Fibroblast of lung (primary cell): ENCODE measurements at regions not wholly inside any gene's neighbourhood (a gene's known extent, or its start where the extent isn't known, plus 50 kb on each side); places are given as distances from the start of the nearest gene placed in this dataset.
"Not testable (repeated sequence)": the region's sequence is repeated elsewhere in the genome, so short reads cannot be mapped to it uniquely, and the experiment has no call there.

Experiments used
- DNase-seq, 2 donors: peaks; one replicate each; pipeline versions ENCODE4 v3.0.0 to v3.0.0-alpha.2; 2010; ENCODE audit warnings: low read depth in 2 of 2
- H2AFZ ChIP-seq: 2 replicates; pipeline ENCODE4 v1.5.1; 2012; ENCODE audit warnings: low read length, control low read depth, inconsistent platforms
- H3K27ac ChIP-seq: 2 replicates; pipeline ENCODE4 v1.5.1; 2011; ENCODE audit warnings: low read length, control low read depth; ENCODE audit not compliant: insufficient read depth
- H3K27me3 ChIP-seq: 2 replicates; pipeline ENCODE4 v1.5.1; 2011; ENCODE audit warnings: mild to moderate bottlenecking, low read length; ENCODE audit not compliant: control insufficient read depth, insufficient read depth
- H3K36me3 ChIP-seq: 2 replicates; pipeline ENCODE4 v1.5.1; 2011; ENCODE audit warnings: low read length; ENCODE audit not compliant: control insufficient read depth, insufficient read depth
- H3K4me1 ChIP-seq: 2 replicates; pipeline ENCODE4 v1.5.1; 2011; ENCODE audit warnings: low read length; ENCODE audit not compliant: control insufficient read depth, insufficient read depth; ENCODE audit errors: extremely low read depth
- H3K4me2 ChIP-seq: 2 replicates; pipeline ENCODE4 v1.5.1; 2011; ENCODE audit warnings: low read length, control low read depth; ENCODE audit not compliant: insufficient read depth; ENCODE audit errors: extremely low read depth
- H3K4me3 ChIP-seq, 4 experiments: fragments of 200-600 bp in 1 of 4; sonication (generic) in 1 of 4; replicated peaks in 1 of 4; 2 replicates each; pipeline ENCODE4 v1.5.1; 2011 to 2016; ENCODE audit warnings: low read length in 4 of 4, low read depth in 3 of 4, mild to moderate bottlenecking in 3 of 4, control low read depth in 2 of 4, inconsistent platforms in 1 of 4, mixed read lengths in 1 of 4; ENCODE audit not compliant: insufficient read depth in 1 of 4; ENCODE audit errors: control extremely low read depth in 1 of 4
- H3K79me2 ChIP-seq: 2 replicates; pipeline ENCODE4 v1.5.1; 2012; ENCODE audit warnings: mild to moderate bottlenecking, low read length, inconsistent platforms; ENCODE audit not compliant: control insufficient read depth, insufficient read depth
- H3K9ac ChIP-seq: 2 replicates; pipeline ENCODE4 v1.5.1; 2011; ENCODE audit warnings: mild to moderate bottlenecking, low read length, control low read depth; ENCODE audit not compliant: insufficient read depth
- H3K9me3 ChIP-seq: 2 replicates; pipeline ENCODE4 v1.5.1; 2012; ENCODE audit warnings: low read depth, low read length; ENCODE audit not compliant: control insufficient read depth, insufficient read depth
- H4K20me1 ChIP-seq: 2 replicates; pipeline ENCODE4 v1.5.1; 2011; ENCODE audit warnings: low read length; ENCODE audit not compliant: control insufficient read depth, insufficient read depth; ENCODE audit errors: extremely low read depth
- EZH2 ChIP-seq: IDR thresholded peaks from 2 replicates; pipeline ENCODE4 v1.5.1; 2012; ENCODE audit warnings: low read length, control low read depth, mild to moderate bottlenecking; ENCODE audit errors: missing control alignments
- TF ChIP-seq, protein P1 (sequence below), 2 donors: IDR thresholded peaks in 1 of 2; conservative IDR thresholded peaks in 1 of 2; 1 replicate in 1 of 2; 2 replicates in 1 of 2; pipeline ENCODE4 v1.5.1; 2011 to 2012; ENCODE audit warnings: low read length in 2 of 2, control low read depth in 1 of 2, inconsistent platforms in 1 of 2, low read depth in 1 of 2, mild to moderate bottlenecking in 1 of 2

DNA sequence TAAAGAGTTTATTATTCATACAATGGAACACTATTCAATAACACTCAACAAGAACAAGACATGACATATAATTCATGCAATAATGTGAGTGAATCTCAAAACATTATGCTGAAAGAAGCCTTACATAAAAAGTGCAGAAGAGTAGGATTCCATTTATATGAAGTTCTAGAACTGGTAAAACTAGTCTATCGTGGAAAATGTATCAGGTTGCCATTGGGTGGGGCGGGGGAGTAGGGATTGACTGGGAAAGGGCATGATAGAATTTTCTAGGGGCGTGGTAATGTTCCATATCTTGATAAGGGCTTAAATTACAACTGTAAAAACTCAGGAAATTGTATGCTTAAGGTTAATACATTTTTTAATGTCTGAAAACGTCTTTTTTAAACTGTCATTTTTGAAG lies 247.9 kb downstream of the SATB1 start:
- Histone ChIP-seq H3K4me2 (no peak overlapping the region), H3K27ac (no peak overlapping the region), H3K27me3 (no peaks in the 10 kb centered on the region), H3K4me3 (no peak overlapping the region), H2AFZ (no peak overlapping the region), H3K4me1 (no peaks in the 10 kb centered on the region), H3K9me3 (no peaks in the 10 kb centered on the region), H3K9ac (no peak overlapping the region), H3K79me2 (no peaks in the 10 kb centered on the region), H4K20me1 (no peaks in the 10 kb centered on the region), H3K36me3 (no peaks in the 10 kb centered on the region)
- no peak for DNase-seq
- TF ChIP-seq, protein P1, sequence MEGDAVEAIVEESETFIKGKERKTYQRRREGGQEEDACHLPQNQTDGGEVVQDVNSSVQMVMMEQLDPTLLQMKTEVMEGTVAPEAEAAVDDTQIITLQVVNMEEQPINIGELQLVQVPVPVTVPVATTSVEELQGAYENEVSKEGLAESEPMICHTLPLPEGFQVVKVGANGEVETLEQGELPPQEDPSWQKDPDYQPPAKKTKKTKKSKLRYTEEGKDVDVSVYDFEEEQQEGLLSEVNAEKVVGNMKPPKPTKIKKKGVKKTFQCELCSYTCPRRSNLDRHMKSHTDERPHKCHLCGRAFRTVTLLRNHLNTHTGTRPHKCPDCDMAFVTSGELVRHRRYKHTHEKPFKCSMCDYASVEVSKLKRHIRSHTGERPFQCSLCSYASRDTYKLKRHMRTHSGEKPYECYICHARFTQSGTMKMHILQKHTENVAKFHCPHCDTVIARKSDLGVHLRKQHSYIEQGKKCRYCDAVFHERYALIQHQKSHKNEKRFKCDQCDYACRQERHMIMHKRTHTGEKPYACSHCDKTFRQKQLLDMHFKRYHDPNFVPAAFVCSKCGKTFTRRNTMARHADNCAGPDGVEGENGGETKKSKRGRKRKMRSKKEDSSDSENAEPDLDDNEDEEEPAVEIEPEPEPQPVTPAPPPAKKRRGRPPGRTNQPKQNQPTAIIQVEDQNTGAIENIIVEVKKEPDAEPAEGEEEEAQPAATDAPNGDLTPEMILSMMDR (conservative IDR thresholded peaks at IDR 0.05 in 1 of 2, IDR thresholded peaks at IDR 0.05 in 1 of 2; ENCODE audit: low read depth in 1 of 2, low read length in 2 of 2), result no peak
- no peak for TF ChIP-seq EZH2

DNA sequence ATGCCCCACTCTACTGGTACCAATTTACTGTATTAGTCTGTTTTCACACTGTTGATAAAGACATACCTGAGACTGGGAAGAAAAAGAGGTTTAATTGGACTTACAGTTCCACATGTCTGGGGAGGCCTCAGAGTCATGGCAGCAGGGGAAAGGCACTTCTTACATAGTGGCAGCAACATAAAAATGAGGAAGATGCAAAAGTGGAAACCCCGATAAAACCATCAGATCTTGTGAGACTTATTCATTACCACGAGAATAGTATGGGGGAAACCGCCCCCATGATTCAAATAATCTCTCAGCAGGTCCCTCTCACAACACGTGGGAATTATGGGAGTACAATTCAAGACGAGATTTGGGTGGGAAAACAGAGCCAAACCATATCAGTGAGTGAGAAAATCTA lies 251.2 kb downstream of the SATB1 start:
- not testable (repeated sequence) for H3K9ac ChIP-seq, H3K4me1 ChIP-seq, H2AFZ ChIP-seq, H3K79me2 ChIP-seq, H3K4me2 ChIP-seq, H3K27ac ChIP-seq, H3K36me3 ChIP-seq, H4K20me1 ChIP-seq, DNase-seq, H3K4me3 ChIP-seq, H3K9me3 ChIP-seq, H3K27me3 ChIP-seq

DNA sequence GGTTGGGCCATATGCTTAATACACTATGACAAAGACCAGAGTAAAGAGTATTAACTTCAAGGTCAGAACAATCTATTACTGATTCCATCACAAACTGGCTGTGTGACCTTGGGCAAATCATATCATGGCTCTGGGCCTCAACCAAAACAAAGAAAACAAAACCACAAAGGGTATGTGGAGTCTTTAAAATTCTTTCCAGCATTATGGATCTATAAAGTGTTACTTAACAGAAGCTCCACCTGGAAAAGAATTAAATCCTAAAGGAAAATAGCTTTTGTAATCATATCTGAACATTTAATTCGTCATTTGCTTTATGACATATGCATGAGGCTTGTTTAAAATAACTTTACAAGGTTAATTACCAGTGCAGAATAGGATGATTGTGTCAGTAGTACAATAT lies 265.5 kb downstream of the SATB1 start:
- no peaks in the 10 kb centered on the region for H3K79me2 ChIP-seq

More for the DNA sequence above, 265.5 kb downstream of the SATB1 start:
- DNase-seq, result no peak
- Histone ChIP-seq H3K27me3 (no peaks in the 10 kb centered on the region), H3K36me3 (no peaks in the 10 kb centered on the region), H3K27ac (no peak overlapping the region), H2AFZ (no peak overlapping the region), H3K4me3 (no peak overlapping the region), H4K20me1 (no peaks in the 10 kb centered on the region), H3K4me2 (no peak overlapping the region), H3K9ac (no peak overlapping the region), H3K9me3 (no peaks in the 10 kb centered on the region), H3K4me1 (no peaks in the 10 kb centered on the region)
- TF ChIP-seq, protein P1 (conservative IDR thresholded peaks at IDR 0.05 in 1 of 2, IDR thresholded peaks at IDR 0.05 in 1 of 2; ENCODE audit: low read depth in 1 of 2, low read length in 2 of 2), result no peak
- no peak for TF ChIP-seq EZH2
